ENCODE measurements at regions not wholly inside any gene's neighbourhood (a gene's known extent, or its start where the extent isn't known, plus 50 kb on each side); places are given as distances from the start of the nearest gene placed in this dataset.

- TF ChIP-seq CTCF (IDR thresholded peaks at IDR 0.05) (no peak), POLR2A (IDR thresholded peaks at IDR 0.05) (no peak), POLR2AphosphoS5 (IDR thresholded peaks at IDR 0.05) (no peak)
Observed at GRCh38 chr2:48240912-48241311, 73.6 kb upstream of the FOXN2 start.

Data from prostate gland (tissue), 2 donors.